ENCODE measurements at regions not wholly inside any gene's neighbourhood (a gene's known extent, or its start where the extent isn't known, plus 50 kb on each side); places are given as distances from the start of the nearest gene placed in this dataset.

DNA sequence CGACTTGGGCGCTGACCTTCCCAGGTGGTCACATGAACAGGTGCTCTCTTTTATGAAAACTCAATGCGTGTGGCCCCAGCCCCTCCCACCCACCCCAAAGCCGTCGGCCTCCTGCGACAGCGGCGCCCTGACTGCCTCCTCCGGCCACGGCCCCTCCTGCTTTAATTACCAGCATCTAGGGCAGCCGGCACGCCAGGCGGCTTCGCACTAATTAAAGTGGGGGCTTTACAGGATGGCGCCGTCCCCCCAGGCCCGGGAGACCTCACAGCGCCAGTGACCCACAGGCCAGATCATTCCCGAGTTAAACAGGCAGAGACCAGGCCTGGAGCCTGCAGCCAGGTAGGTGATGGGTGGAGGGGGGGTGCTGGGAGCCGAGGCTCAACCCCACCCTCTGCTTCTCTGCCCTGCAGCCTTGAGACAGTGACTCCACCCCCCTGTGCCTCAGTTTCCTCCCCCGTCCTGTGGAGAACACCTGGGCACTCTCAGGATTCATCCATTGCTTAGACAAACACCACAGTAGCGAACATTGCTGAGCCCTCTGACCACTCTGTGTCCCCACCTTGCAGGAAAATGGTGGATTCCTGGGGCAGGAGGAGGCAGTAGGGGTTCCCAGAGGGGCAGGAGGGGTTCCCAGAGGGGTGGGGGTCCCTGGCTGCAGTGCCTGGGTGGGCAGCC, 100.8 kb downstream of the MICALL2 start:
- no peak for DNase-seq (ENCODE audit: low spot score)

DNA sequence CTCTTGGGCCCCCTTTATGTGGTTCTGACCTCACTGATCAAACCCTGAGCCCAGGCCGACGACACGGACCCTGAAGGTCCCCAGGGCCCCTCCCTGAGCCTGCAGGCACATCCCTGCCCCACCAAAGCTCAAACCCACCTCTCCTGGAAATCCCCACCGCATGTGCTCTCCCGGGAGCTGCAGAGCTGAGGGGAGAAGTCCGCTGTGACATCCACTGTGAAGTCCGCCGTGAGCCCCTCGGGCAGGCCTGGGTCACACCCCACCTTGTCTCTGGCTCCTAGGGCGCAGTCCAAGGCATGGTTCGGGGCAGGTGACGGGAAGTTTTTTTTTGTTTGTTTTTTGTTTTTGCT, 100.2 kb downstream of the MICALL2 start:
- DNase-seq (ENCODE audit: low spot score) = no peak

DNA sequence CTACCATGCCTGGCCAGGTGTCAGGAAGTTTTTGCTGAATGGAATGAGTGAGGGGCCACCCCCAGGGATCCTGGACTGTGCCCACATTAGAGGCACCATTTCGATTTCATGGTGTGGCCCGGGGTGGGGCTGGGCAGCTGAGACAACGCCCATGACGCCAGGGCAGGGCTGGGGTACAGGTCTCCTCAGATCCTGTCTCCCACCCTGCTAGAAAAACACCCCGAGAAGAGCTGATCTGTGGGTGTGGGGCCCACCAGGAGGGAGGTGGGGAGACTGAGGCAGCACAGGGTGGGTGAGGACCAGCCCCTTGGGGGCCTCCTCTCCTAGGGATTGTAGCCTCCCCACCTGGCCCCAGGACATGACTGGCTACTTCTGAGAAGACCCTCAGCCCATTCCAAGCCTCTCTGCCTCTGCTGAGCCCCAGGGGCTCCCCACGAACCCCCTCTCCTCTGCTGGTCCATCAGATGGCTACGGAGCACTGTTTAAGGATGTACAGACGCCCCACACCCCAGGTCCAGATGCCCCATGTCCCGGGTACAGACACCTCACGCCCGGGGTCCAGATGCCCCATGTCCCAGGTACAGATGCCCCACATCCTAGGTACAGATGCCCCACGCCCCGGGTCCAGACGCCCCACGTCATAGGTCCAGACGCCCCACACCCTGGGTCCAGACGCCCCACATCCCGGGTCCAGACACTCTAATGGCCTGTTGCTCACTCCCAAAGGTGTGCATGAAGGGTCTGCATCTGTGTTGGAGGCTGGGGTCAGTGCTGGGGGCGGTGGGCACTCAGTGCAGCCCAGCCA, 99.4 kb downstream of the MICALL2 start:
- DNase-seq (ENCODE audit: low spot score) = no peak

DNA sequence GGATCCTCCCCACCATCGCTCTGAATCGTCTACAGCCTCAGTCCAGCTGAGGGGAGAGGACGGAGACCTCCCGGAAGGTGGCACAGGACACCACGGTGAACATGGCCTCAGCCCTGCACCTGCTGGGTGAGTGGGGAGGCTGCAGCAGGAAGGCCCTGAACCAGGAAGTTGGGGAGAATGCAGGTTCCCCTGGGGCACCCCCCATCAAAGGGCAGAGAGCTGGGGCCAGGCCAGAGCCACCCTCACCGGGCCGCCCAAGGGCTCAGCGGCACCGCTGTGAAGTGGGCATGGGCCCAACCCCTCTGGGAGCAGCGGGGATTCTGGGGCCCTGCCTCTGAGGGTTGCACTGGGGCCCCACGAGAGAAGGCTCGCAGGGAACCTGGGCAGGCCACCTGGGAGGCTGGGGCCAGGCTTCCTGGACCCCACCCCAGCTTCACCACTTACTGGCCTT, 98.7 kb downstream of the MICALL2 start:
- DNase-seq (ENCODE audit: low spot score) = no peak

DNA sequence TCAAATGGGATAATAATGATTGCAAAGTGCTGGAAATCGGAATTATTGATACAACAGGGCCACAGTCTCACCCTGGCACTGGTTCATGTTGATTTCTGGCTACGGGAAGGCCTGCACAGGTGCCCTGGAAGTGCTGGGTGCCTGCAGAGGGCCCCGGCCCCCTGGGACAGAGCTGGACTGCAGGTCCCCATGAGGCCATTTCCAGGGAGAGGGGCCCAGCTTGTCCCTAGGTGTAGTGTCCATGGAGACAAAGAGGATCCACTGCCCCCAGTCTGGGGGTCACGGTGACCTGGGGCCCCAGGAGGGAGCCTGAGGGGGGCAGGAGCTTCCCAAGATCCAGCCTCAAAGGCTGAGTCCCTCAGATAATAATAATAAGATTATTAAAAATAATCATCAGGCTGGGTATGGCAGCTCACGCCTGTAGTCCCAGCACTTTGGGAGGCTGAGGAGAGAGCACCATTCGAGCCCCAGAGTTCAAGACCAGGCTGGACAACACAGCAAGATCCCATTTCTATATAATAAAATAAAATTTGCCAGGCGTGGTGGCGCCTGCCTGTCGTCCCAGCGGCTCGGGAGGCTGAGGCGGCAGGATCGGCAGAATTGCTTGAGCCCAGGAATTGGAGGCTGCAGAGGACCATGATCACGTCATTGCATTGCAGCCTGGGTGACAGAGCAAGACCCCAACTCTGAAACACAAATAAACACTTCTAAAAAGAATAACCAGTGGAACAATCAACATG, 98.1 kb downstream of the MICALL2 start:
- no peak for DNase-seq (ENCODE audit: low spot score)

DNA sequence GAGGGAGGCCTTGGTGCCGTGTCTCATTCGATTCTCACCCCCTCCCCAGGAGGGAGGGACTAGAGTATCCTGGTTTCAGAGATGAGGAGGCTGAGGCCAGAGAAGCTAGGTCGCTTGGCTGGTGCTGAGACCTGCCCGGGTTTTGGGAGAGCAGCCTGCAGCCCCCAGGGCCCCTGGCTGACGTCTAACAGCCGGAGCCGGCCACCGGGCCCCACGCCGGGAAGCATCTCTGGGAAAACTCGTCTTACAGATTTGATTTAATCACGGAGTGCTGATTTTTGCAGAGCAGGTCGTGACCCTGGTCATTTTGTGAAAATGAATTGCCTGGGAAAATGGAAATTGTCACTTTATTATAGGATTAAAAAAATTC, 97.5 kb downstream of the MICALL2 start:
- no peak for DNase-seq (ENCODE audit: low spot score)

DNA sequence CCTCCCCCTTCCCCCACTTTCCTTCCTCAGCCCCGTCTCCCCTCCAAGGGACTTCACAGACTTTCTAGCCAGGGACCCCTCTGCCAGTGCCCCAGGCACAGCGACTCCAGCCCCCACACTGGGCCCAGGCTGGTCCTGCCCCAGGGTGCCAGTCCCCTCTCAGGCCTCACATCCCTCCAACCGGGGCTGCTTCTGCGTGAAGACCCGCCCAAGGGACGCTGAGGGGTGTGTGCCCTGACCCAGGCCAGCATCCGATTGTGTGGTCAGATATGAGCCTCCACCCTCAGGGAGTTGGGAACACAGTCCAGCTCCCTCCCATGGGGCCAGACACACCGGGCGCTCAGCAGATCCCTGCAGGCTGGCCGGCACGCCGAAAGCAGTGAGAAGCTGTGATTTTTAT, 97.0 kb downstream of the MICALL2 start:
- DNase-seq (ENCODE audit: low spot score) = no peak

DNA sequence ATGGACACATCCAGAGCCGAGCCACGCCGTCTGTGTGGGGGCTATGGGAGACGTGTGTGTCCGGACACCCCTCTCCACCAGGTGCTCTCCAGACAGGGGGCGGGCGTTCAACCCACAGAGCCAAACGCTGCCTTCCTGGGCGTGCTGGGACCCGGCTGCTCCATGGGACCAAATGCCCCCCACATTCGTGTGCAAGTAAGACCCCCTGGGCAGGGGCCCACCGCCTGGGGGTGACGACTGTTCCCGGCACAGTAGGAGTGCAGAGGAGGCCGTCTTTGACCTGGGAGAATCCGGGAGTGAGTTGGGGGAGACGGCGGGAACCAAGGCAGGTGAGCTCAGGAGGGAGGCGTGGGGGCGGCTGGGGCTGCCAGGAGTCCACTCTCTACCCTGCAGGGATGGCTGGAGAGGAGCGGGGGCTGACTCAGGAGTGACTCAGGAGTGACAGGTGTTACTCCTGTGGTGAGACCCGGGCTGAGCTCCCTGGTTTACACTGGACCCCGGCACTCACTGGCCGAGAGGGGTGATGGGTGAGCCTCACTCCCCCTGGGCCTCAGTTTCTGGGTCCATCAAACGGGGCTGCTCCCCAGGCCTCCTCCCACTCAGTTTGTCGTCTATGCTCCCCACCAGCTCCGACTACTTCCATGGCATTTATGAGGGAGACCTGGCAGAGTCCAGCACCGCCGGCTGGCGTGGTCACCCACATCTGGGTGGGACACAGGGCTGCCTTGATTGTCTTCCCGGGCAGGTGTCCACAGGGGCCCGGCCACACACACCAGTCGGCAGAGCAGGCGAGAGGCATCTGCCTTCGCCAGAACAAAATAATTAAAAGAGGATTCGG, 95.0 kb downstream of the MICALL2 start:
- no peak for DNase-seq (ENCODE audit: low spot score)

DNA sequence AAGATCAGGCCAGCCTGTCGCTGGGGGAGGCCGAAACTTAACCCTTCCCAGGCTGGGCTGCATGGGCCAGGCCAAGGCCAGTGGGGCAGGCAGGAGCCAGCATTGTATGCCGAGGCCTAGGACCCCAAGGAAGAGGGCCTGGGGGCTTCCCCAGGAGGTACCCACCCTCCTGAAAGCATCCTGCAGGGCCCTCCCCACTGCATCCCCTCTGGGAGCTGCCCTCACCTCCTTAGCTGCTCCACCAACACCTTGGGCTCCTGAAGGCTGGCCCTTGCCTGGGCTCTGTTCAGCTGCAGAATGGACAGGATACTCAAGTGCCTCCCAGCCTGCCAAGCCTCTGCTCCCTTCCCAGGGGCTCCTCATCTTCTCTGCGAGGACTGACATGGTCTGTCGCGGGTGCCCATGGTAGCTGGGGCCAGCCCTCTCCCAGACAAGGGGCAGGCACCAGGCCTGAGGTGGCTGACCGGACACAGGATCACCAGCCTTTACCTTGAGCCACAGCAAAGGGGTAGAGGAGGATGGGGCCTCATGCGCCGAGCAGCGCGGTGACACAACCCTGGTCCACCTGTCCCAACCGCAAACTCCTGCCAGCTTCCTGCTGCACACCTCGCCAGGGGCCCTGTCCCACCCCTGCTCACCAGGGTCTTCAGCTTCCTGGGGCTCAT, 94.2 kb downstream of the MICALL2 start:
- DNase-seq (ENCODE audit: low spot score) = no peak

DNA sequence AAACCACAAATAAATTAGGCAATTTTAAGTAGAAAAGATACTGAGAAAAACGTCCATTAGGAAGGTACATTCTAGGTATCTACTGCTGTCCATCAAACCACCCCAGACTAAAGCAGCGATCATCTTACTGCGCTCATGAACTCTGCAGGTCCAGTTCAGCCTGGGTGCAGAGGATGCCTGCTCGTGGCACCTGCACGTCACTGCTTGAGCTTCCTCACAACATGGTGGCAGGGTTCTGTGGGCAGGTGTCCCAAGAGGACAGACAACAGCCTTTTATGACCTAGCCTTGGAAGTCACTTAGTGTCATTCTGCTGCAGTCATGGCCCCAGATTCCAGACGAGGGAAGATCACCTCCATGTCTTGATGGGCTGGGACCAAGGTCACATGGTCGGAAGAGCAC, 93.4 kb downstream of the MICALL2 start:
- DNase-seq (ENCODE audit: low spot score) = no peak

DNA sequence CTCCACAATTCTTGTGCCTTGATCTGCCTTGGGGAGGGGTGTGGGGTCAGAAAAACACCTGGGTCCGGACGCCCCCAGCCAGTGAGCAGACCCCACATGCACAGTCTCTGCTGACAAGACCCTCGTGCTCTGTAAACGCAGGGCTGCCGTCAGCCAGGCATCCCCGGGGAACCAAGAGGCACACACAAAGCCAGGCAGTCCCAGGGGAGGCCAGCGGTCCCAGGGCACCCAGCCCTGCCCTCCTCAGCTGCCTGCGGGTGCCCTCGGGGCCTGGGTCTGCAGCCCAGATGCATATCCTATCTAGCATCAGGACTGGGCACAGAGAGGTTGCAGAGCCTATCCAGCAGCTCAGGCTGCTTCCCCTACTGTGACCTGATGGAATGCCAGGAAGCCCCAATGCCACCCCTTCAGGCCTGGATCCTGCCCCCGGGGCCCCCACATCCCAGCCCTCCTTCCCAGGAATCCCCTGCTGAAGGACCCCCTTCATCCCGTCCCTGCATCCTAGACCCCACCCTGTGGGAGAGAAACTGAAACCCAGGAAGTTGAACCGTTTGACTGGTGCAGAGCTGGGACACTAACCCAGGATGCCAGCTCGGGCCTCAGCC, 92.4 kb downstream of the MICALL2 start:
- no peak for DNase-seq (ENCODE audit: low spot score)

DNA sequence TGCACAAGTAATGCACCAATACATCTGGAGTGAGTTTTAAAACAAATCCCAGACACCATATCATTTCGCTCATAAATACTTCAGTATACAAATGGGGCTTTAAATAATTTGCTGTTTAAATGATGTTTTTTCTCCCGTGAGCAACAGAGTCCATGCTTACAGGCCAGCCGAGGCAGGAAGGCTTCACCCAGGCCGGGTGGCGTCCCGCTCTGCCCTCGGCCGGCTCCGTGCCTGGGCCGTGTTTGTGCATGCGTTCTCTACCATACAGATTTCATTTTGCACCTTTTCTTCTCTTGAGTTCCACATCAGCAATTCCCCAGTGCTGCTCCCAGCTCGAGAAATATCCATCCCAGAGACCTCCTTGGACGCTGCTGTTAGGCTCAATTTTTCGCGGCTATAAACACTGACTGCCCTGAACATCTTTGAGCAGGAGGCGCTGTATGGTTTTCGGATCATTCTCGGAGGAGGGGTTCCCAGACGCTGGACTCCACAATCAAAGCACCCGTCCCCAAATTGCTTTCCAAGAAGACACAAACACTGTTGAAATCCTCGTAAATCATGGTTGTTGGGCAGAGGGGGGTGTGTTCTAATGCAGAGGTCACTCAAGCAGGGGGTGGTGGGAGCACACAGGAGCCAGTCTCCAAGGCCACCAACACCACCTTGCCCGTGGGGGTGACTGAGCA, 91.6 kb downstream of the MICALL2 start:
- DNase-seq (ENCODE audit: low spot score) = no peak

DNA sequence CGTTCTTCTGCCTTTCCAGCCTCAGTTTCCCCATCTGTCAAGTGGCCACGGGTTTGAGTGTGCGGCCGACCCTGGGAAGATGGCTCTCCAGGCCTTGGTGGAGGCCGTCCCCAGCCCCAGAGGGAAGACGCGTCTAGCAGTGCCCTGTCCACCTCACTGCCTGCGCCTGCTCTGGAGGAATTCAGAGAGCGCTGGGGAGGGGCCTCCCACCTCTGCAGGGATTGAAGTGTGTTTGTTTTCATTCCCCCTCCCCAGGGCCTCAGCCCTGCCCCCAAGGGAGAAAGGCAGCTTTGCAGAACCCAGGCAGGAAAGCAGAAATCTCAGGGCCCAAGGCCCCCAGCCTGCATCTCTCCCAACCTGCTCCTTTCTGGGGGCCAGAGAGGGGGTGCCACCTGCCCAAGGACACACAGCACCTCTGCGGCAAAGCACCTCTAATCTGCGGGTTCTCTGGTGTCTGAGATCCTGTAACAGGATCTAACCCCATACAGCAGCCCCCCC, 91.0 kb downstream of the MICALL2 start:
- no peak for DNase-seq (ENCODE audit: low spot score)

DNA sequence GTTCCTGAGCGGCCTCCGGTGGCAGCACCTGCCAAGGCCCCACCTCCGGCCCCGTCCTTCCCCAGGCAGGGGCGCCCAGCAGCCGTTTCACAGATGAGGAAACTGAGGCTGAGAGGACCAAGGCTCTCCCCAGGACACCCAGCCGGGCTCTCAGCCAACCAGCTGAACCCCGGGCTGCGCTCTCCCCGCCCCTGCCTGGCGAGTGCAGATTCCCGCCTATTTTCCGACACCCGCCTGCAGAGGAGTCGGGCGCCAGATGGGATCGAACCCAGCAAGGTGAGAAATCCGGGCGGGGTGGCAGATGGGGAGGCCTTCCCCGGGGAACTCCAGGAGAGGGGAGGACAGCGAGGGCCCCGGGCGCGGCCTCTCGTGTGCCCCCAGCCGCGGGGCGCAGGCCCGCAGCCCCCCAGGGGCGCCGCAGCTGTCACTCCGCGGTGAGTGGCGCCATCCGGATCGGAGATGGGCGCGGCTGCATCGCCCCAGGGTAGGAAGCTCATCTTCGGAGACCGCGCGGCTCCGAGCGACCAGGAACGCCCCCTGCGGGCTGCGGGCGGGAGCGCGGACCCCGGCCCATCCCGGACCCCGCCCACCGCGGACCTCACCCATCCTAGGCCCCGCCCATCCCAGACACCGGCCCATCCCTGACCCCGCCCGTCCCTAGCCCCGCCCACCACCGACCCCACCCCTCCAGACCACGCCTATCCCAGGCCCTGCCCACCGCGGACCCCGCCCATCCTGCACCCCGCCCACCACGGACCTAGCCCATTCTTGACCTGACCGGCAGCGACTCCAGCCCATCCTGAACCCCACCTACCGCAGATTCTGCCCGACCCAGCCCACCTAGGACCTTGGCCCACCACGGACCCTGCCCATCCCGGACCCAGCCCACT, 90.3 kb downstream of the MICALL2 start:
- DNase-seq (ENCODE audit: low spot score) = no peak

DNA sequence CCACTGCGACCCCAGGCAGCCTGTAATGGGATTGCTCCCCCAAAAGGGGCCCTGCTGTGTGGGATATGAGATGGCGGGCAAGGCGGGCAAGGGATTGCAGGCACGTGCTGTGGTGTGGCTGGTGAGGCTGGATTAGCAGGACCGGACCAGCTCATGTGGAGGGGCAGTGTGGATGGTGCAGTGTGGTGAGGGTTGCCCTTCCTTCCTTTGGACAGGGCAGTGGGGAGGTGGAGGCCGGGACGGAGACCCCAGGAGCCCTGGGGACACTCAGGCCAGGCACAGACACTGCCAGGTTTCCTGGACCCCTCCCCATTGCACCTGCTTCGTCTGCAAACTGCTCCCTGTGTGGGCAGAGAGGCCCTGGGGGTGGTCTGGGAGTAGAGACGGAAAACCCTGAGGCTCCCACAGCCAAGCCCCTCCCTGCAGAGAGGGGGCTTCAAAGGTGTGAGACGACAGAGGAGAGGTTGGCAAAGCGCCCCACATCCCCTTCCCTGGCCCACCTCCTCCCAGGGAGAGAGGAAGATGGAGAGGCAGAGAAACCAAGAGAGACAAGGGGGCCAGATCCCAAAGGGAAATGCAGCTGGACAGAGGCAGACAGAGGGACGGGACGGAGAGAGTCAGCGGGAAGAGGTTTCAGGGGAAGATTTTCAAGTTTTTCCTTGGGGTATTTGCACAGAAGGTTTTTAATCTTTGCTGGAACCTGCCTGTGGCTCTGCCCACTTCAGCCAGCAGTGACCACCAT, 89.2 kb downstream of the MICALL2 start:
- no peak for DNase-seq (ENCODE audit: low spot score)

DNA sequence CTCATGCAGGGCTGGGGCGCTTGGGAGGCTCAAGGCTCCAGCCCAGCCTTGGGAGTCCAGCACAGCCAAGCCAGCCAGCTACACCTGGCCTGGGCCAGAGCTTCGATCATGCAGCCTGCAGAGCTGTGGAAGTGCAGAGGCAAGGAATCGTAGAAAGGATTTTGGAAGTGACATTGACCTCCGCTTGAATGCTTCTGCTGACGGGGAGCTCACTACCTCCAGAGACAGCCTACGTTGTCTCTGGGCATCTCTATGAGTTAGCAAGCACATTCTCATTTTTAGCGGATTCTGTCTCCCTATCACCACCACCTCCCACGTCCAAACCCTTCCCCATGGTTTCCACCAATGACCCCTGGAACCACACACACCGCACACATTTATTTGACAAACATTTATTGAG, 88.5 kb downstream of the MICALL2 start:
- DNase-seq (ENCODE audit: low spot score) = no peak

DNA sequence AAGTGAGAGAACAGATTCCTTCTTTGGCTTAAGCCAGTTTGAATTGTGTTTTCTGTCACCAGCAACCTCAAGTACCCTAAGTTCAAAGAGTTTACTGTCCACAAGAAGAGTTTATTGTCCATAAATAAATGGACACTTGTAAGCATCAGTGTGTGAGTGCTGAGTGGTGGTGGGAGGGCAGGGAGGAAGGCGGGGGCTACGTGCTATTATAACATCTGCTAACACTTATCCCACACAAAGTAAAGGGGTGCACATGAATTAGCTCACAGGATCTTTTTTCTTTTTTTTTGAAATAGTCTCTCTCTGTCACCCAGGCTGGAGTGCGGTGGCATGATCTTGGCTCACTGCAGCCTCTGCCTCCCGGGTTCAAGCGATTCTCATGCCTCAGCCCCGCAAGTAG, 87.2 kb downstream of the MICALL2 start:
- no peak for DNase-seq (ENCODE audit: low spot score)

DNA sequence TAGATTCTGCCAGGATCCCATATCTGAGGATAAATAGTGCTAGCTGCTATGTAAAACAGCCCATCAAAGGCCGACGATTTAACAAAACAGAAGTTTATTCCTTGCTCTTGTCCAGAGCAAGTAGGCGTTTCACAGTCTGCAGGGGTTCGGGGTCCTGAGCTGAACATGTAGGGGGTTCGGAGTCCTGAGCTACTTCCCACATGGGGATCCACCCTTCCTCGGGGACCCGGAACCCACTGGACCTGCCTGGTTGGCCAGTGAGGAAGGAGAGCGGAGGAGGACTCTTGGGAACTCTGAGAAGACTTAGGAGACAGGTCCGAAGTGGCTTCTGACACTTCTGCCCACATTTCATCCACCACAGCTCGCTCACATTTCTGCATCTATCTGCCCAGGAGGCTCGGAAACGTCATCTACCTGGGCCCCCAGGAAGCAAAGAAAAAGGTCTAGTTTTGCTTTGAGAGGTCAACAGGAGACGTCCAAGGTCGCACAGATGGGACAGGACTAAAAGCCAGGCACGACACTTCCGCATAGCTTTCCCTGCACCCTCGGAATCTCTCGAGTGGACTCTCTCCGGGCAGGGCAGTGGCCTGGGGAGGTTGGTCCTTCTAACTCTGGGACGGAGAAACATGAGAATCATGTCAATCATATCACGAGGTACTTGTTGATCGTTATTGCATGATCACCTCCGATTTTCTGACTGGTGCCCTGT, 86.4 kb downstream of the MICALL2 start:
- DNase-seq (ENCODE audit: low spot score) = no peak
